GM12872 (cell line): ENCODE measurements at regions not wholly inside any gene's neighbourhood (a gene's known extent, or its start where the extent isn't known, plus 50 kb on each side); places are given as distances from the start of the nearest gene placed in this dataset.

Source experiments
- TF ChIP-seq, protein P1 (sequence below): IDR thresholded peaks from 3 replicates; pipeline ENCODE4 v1.5.1; 2011; ENCODE audit warnings: low read depth, mild to moderate bottlenecking, low read length, moderate library complexity; ENCODE audit not compliant: insufficient read depth

DNA sequence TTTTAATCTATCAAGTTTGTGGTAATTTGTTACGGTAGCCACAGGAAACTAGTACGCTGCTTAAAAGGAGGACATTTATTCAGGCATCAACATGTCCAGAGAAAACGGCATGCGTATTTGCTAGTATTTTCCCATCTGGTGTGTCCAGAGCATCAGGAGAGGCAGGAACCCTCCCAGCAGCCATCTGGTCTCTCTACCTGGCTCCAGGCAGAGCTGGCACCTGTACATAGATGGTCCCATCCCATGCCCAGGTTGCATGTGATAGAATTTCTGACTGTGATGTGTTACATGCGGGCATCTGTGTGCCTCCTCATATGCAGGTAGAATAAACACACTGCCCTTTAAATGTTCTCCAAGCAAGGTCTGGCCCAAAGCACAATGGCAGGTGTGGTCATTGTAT is 57.9 kb upstream of the PAGE1 start:
- TF ChIP-seq, protein P1, sequence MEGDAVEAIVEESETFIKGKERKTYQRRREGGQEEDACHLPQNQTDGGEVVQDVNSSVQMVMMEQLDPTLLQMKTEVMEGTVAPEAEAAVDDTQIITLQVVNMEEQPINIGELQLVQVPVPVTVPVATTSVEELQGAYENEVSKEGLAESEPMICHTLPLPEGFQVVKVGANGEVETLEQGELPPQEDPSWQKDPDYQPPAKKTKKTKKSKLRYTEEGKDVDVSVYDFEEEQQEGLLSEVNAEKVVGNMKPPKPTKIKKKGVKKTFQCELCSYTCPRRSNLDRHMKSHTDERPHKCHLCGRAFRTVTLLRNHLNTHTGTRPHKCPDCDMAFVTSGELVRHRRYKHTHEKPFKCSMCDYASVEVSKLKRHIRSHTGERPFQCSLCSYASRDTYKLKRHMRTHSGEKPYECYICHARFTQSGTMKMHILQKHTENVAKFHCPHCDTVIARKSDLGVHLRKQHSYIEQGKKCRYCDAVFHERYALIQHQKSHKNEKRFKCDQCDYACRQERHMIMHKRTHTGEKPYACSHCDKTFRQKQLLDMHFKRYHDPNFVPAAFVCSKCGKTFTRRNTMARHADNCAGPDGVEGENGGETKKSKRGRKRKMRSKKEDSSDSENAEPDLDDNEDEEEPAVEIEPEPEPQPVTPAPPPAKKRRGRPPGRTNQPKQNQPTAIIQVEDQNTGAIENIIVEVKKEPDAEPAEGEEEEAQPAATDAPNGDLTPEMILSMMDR, result no peak

DNA sequence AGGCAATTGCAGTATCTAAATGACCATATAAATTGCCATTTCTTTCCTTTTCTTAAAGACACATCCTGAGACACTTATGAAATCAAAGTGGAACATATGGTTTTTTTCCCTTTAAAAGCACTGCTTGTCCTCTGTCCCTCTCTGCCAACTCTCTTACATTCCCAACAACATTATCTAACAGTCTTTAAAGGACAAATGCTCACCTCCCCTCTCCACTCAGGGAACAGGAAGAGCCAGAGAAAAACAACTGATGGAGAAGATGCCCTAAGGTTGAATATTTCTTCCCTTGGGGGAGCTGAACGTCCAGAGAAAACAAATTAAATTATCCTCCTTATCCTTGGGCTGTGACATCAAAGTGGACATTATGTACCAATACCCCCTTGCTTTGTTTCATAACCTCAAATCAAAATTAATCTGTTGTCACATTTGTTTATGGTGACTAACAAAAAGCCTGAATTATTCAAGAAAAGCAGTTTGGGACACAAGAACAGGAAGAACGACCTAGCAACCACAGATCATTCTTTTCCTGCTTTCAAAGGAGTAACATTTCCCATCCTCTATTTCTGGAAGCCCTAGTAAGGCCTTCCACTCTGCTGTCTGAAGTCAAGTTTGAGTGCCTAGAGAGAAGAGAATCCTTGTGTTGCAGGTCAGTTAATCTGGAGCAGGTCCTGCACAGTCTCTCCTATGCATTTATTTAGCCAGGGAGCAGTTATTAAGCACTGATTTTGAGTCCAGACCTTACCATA is 52.6 kb upstream of the PAGE1 start:
- TF ChIP-seq, protein P1, result no peak

DNA sequence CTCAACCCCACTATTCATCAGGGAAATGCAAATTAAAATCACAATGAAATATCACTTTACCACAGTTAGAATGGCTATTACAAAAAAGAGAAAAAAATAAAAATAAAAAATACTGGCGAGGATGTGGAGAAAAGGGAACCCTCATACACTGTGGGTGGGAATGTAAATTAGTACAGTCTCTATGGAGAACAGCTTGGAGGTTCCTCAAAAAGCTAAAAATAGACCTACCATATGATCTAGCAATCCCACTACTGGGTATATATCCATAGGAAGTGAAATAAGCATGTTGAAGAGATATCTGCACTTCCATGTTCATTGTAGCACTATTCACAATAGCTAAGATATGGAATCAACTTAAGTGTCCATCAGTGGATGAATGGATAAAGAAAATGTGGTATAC is 50.5 kb upstream of the PAGE1 start:
- TF ChIP-seq, protein P1, result no peak
